Thoracic aorta (tissue), 2 donors: ENCODE measurements at regions not wholly inside any gene's neighbourhood (a gene's known extent, or its start where the extent isn't known, plus 50 kb on each side); places are given as distances from the start of the nearest gene placed in this dataset.

ENCODE experiments used
- ATAC-seq: fragments of 150-250 bp; one replicate; pipeline ENCODE4 v1.8.0; 2017; ENCODE audit warnings: low read depth; ENCODE audit not compliant: insufficient number of reproducible peaks, low FRiP score
- DNase-seq: peaks from one replicate; pipeline ENCODE4 v3.0.0-alpha.2; 2020; ENCODE audit warnings: low spot score
- H3K27ac ChIP-seq, 2 donors: fragments of 200-600 bp; sonication (generic); 1 replicate in 1 of 2; 2 replicates in 1 of 2; pipeline ENCODE4 v1.5.1; 2016; ENCODE audit warnings: mild to moderate bottlenecking in 2 of 2, moderate library complexity in 2 of 2
- H3K27me3 ChIP-seq: fragments of 200-600 bp; sonication (generic); replicated peaks from 2 replicates; pipeline ENCODE4 v1.6.0; 2016; ENCODE audit warnings: mild to moderate bottlenecking; ENCODE audit not compliant: insufficient read depth
- H3K36me3 ChIP-seq: fragments of 200-600 bp; sonication (generic); one replicate; pipeline ENCODE4 v1.5.1; 2016
- H3K4me1 ChIP-seq, 2 donors: fragments of 200-600 bp; sonication (generic); 1 replicate in 1 of 2; 2 replicates in 1 of 2; pipeline versions ENCODE4 v1.5.1 to v1.6.0; 2016; ENCODE audit warnings: low read depth in 2 of 2, mild to moderate bottlenecking in 1 of 2; ENCODE audit not compliant: control insufficient read depth in 1 of 2
- H3K4me3 ChIP-seq: fragments of 200-600 bp; sonication (generic); 2 replicates; pipeline ENCODE4 v1.5.1; 2016; ENCODE audit warnings: mild to moderate bottlenecking
- H3K9me3 ChIP-seq: fragments of 200-600 bp; sonication (generic); 2 replicates; pipeline ENCODE4 v1.5.1; 2016
- CTCF ChIP-seq: fragments of 200-600 bp; sonication (generic); IDR thresholded peaks from one replicate; pipeline ENCODE4 v1.5.1; 2019; ENCODE audit warnings: antibody characterized with exemption

- Histone ChIP-seq H3K27me3 (no peaks in the 10 kb centered on the region), H3K27ac (no peak overlapping the region), H3K4me3 (no peak overlapping the region), H3K9me3 (no peaks in the 10 kb centered on the region), H3K36me3 (no peaks in the 10 kb centered on the region), H3K4me1 (peaks cover 18 to 28% of the 10 kb centered on the region in 2 donors)
- ATAC-seq (no peak), DNase-seq (no peak)
- no peak for TF ChIP-seq CTCF
Measured at GRCh38 chr14:51335531-51335930, 95.5 kb downstream of the TMX1 start.

GRCh38 chr14:51335961-51336723 lies 96.1 kb downstream of the TMX1 start:
- TF ChIP-seq CTCF, result no peak
- ATAC-seq, result no peak

GRCh38 chr14:51336734-51337133 lies 96.7 kb downstream of the TMX1 start:
- H3K4me1 ChIP-seq, result peaks cover 18 to 28% of the 10 kb centered on the region in 2 donors
- DNase-seq (no peak), ATAC-seq (no peak)
- no peak overlapping the region for H3K27ac ChIP-seq
- H3K4me3 ChIP-seq, result no peak overlapping the region
- no peaks in the 10 kb centered on the region for H3K9me3 ChIP-seq
- H3K27me3 ChIP-seq, result no peaks in the 10 kb centered on the region
- no peaks in the 10 kb centered on the region for H3K36me3 ChIP-seq
- no peak for TF ChIP-seq CTCF

More at GRCh38 chr14:51335961-51336723, 96.1 kb downstream of the TMX1 start:
- Histone ChIP-seq H3K4me3 (no peak overlapping the region), H3K9me3 (no peaks in the 10 kb centered on the region), H3K36me3 (no peaks in the 10 kb centered on the region), H3K27ac (no peak overlapping the region), H3K4me1 (peaks cover 18 to 28% of the 10 kb centered on the region in 2 donors), H3K27me3 (no peaks in the 10 kb centered on the region)
- DNase-seq, result no peak

DNA sequence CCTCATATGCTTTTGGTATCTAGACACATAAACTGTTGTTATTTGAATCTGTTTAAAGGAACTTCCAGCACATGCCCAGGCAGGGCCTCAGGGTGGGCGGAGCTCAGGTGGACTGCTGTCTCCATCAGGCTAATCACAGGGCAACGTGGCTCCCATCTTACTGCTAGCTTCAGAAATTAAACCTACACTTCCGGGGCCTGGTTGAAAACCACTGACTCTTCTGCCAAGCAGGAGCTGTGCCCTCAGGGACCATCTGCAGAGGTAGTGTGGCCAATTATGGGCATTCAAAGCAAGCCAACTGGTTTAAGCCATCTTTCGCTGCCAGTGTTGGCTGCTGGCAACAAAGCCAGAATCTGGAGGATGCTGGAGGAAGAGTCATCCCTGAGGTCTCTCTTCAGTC lies 97.5 kb downstream of the TMX1 start:
- Histone ChIP-seq H3K4me3 (no peak overlapping the region), H3K36me3 (no peaks in the 10 kb centered on the region), H3K27me3 (no peaks in the 10 kb centered on the region), H3K4me1 (peaks cover 18 to 28% of the 10 kb centered on the region in 2 donors), H3K9me3 (no peaks in the 10 kb centered on the region), H3K27ac (no peak overlapping the region)
- ATAC-seq (no peak), DNase-seq (no peak)
- no peak for TF ChIP-seq CTCF

DNA sequence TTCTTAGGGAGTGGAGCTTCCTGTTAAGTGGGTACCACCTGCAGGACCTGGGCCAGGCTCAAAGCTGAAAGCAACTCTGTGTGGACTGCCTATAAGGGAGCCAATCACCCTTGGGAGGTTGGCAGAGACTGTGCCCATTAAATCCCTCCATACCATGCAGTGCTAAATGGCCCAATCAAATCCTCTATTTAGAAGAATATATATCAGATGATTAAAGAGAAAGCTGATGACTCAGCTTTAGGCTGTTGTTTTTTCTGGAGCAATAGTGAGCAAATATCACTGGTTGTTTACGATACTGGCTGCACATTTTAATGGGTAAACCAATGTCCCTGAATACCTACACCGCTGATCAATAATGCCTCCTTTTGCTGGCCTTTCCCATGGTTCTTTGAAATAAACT lies 101.3 kb downstream of the TMX1 start:
- DNase-seq, result no peak

More for the DNA sequence above, 101.3 kb downstream of the TMX1 start:
- no peaks in the 10 kb centered on the region for H3K4me1 ChIP-seq
- TF ChIP-seq CTCF, result no peak
- no peaks in the 10 kb centered on the region for H3K9me3 ChIP-seq
- no peaks in the 10 kb centered on the region for H3K27me3 ChIP-seq
- H3K27ac ChIP-seq, result no peak overlapping the region
- H3K36me3 ChIP-seq, result no peaks in the 10 kb centered on the region
- ATAC-seq, result no peak
- no peak overlapping the region for H3K4me3 ChIP-seq
